Prostate gland (tissue), 2 donors: ENCODE measurements at regions not wholly inside any gene's neighbourhood (a gene's known extent, or its start where the extent isn't known, plus 50 kb on each side); places are given as distances from the start of the nearest gene placed in this dataset.

ENCODE experiments used
- DNase-seq: peaks from one replicate; pipeline ENCODE4 v3.0.0-alpha.2; 2019; ENCODE audit warnings: low spot score
- H3K27ac ChIP-seq, 2 donors: fragments of 200-600 bp; sonication (generic); 2 replicates each; pipeline ENCODE4 v1.5.1; 2017 to 2019
- H3K27me3 ChIP-seq: fragments of 200-600 bp; sonication (generic); replicated peaks from 2 replicates; pipeline ENCODE4 v1.5.1; 2019; ENCODE audit not compliant: insufficient read depth
- H3K36me3 ChIP-seq, 2 donors: fragments of 200-600 bp; sonication (generic); 1 replicate in 1 of 2; 2 replicates in 1 of 2; pipeline versions ENCODE4 v1.5.1 to v1.8.1; 2017 to 2019
- H3K4me1 ChIP-seq: fragments of 200-600 bp; sonication (generic); replicated peaks from 2 replicates; pipeline ENCODE4 v1.5.1; 2019
- H3K4me3 ChIP-seq, 2 donors: fragments of 200-600 bp; sonication (generic); 2 replicates each; pipeline ENCODE4 v1.5.1; 2017 to 2019
- H3K9me3 ChIP-seq: fragments of 200-600 bp; sonication (generic); 2 replicates; pipeline ENCODE4 v1.5.1; 2017
- POLR2A ChIP-seq: fragments of 450-650 bp; IDR thresholded peaks from one replicate; pipeline ENCODE4 v1.6.1; 2016; ENCODE audit warnings: antibody characterized with exemption, mild to moderate bottlenecking
- POLR2AphosphoS5 ChIP-seq: sonication (generic); formaldehyde crosslinking; IDR thresholded peaks from one replicate; pipeline ENCODE4 v1.6.1; 2017; ENCODE audit warnings: antibody characterized with exemption
- WGBS: methylation state at CpG from one replicate; pipeline ENCODE4 v1.1.5; 2018; 5-methylcytosine and 5-hydroxymethylcytosine counted together
- intact Hi-C: fragments of 100-400 bp; cut with DNase I; formaldehyde crosslinking; loops from one replicate; pipeline ENCODE4 v1.14.2; 2022
- TF ChIP-seq, protein P1 (sequence below), 4 experiments: fragments of 200-600 bp in 2 of 4; fragments of 450-650 bp in 2 of 4; sonication (generic) in 2 of 4; IDR thresholded peaks; 1 replicate in 3 of 4; 2 replicates in 1 of 4; pipeline ENCODE4 v1.5.1; 2016 to 2019; ENCODE audit warnings: antibody characterized with exemption in 4 of 4, mild to moderate bottlenecking in 2 of 4, moderate library complexity in 2 of 4

GRCh38 chr6:9361749-9362148, 926.4 kb upstream of the SLC35B3 start:
- no peak for DNase-seq
- no peaks in the 10 kb centered on the region for H3K4me1 ChIP-seq
- TF ChIP-seq, protein P1, sequence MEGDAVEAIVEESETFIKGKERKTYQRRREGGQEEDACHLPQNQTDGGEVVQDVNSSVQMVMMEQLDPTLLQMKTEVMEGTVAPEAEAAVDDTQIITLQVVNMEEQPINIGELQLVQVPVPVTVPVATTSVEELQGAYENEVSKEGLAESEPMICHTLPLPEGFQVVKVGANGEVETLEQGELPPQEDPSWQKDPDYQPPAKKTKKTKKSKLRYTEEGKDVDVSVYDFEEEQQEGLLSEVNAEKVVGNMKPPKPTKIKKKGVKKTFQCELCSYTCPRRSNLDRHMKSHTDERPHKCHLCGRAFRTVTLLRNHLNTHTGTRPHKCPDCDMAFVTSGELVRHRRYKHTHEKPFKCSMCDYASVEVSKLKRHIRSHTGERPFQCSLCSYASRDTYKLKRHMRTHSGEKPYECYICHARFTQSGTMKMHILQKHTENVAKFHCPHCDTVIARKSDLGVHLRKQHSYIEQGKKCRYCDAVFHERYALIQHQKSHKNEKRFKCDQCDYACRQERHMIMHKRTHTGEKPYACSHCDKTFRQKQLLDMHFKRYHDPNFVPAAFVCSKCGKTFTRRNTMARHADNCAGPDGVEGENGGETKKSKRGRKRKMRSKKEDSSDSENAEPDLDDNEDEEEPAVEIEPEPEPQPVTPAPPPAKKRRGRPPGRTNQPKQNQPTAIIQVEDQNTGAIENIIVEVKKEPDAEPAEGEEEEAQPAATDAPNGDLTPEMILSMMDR (IDR thresholded peaks at IDR 0.05), result no peak
- TF ChIP-seq POLR2AphosphoS5 (no peak), POLR2A (no peak)
- H3K4me3 ChIP-seq, result no peak overlapping the region
- no peak overlapping the region for H3K27ac ChIP-seq
- H3K9me3 ChIP-seq, result no peaks in the 10 kb centered on the region
- 80% methylated on average over 2 of the region's 2 CpGs for WGBS
- no peaks in the 10 kb centered on the region for H3K27me3 ChIP-seq
- intact Hi-C loops, result no loop called here
- H3K36me3 ChIP-seq, result no peaks in the 10 kb centered on the region

DNA sequence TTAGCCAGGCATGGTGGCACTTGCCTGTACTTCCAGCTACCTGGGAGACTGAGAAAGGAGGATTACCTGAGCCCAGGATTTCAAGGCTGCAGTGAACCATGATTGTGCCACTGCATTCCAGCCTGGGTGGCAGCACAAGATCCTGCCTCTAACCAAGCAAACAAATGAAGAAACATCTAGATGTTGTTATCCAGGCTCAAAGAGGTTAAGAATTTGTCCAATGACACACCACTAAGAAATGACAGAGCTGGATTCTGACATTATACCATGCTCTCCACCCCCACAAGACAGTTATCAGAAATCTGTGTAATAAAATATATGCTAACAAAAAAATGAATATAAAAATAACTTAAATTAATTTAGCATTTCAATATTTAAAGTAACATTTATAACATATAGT, 925.5 kb upstream of the SLC35B3 start:
- intact Hi-C loops, result no loop called here
- Histone ChIP-seq H3K4me3 (no peak overlapping the region), H3K4me1 (no peaks in the 10 kb centered on the region), H3K27me3 (no peaks in the 10 kb centered on the region), H3K27ac (no peak overlapping the region), H3K36me3 (no peaks in the 10 kb centered on the region), H3K9me3 (no peaks in the 10 kb centered on the region)
- DNase-seq, result no peak
- TF ChIP-seq POLR2A (no peak), POLR2AphosphoS5 (no peak)
- TF ChIP-seq, protein P1 (IDR thresholded peaks at IDR 0.05), result no peak

DNA sequence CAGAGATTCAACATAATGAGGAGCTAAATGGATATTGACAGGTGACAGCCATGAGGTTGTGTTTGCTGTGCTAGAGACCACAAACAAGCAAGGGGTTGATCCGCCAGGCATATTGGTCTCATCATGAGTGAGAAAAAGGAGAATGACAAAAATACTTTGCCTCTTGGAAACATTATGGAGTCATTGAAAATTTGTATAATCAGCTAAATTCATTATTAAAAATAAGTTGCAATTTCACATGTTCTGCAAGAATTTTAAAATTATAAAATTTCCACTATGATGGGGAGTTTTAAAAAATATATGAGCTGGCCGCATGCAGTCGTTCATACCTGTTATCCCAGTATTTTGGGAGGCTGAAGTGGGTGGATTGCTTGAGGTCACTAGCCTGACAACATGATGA, 912.3 kb upstream of the SLC35B3 start:
- no peaks in the 10 kb centered on the region for H3K4me1 ChIP-seq
- DNase-seq, result no peak
- H3K36me3 ChIP-seq, result no peaks in the 10 kb centered on the region
- no peaks in the 10 kb centered on the region for H3K27me3 ChIP-seq
- intact Hi-C loops, result no loop called here
- H3K9me3 ChIP-seq, result no peaks in the 10 kb centered on the region
- 91% methylated on average over 3 of the region's 3 CpGs for WGBS
- TF ChIP-seq, protein P1 (IDR thresholded peaks at IDR 0.05), result no peak
- TF ChIP-seq POLR2A (no peak), POLR2AphosphoS5 (no peak)
- no peak overlapping the region for H3K27ac ChIP-seq
- no peak overlapping the region for H3K4me3 ChIP-seq

- TF ChIP-seq POLR2A, result no peak
- TF ChIP-seq, protein P1 (IDR thresholded peaks at IDR 0.05), result no peak
- no peak for TF ChIP-seq POLR2AphosphoS5
- H3K27me3 ChIP-seq, result no peaks in the 10 kb centered on the region
- no peaks in the 10 kb centered on the region for H3K36me3 ChIP-seq
- DNase-seq, result no peak
- WGBS, result 80% methylated on average over 2 of the region's 2 CpGs
- H3K4me1 ChIP-seq, result no peaks in the 10 kb centered on the region
- H3K9me3 ChIP-seq, result no peaks in the 10 kb centered on the region
- H3K4me3 ChIP-seq, result no peak overlapping the region
- H3K27ac ChIP-seq, result no peak overlapping the region
- intact Hi-C loops, result no loop called here
These were observed 911.6 kb upstream of the SLC35B3 start for GRCh38 chr6:9346923-9347322.

- H3K4me3 ChIP-seq, result no peak overlapping the region
- no peaks in the 10 kb centered on the region for H3K27me3 ChIP-seq
- no peaks in the 10 kb centered on the region for H3K4me1 ChIP-seq
- TF ChIP-seq POLR2AphosphoS5, result no peak
- no peak for TF ChIP-seq POLR2A
- TF ChIP-seq, protein P1 (IDR thresholded peaks at IDR 0.05), result no peak
- intact Hi-C loops, result no loop called here
- no peaks in the 10 kb centered on the region for H3K9me3 ChIP-seq
- 71% methylated on average over 10 of the region's 10 CpGs for WGBS
- H3K27ac ChIP-seq, result no peak overlapping the region
- DNase-seq, result no peak
- H3K36me3 ChIP-seq, result no peaks in the 10 kb centered on the region
These were observed 900.1 kb upstream of the SLC35B3 start for GRCh38 chr6:9335431-9335830.
